D721Med (cell line): ENCODE measurements at regions not wholly inside any gene's neighbourhood (a gene's known extent, or its start where the extent isn't known, plus 50 kb on each side); places are given as distances from the start of the nearest gene placed in this dataset.

Experiments used
- DNase-seq: peaks from one replicate; pipeline ENCODE4 v3.0.0; 2011; ENCODE audit warnings: low spot score; ENCODE audit not compliant: insufficient read length
- FAIRE-seq: peaks from 2 replicates; lab custom pipeline; 2011; peaks lifted over from hg19 to GRCh38; lab: Jason Lieb, UNC
- TF ChIP-seq, protein P1 (sequence below): IDR thresholded peaks from 2 replicates; pipeline ENCODE4 v1.5.1; 2012; ENCODE audit warnings: mild to moderate bottlenecking, control low read depth; ENCODE audit not compliant: insufficient read depth; ENCODE audit errors: missing control alignments

- TF ChIP-seq, protein P1, sequence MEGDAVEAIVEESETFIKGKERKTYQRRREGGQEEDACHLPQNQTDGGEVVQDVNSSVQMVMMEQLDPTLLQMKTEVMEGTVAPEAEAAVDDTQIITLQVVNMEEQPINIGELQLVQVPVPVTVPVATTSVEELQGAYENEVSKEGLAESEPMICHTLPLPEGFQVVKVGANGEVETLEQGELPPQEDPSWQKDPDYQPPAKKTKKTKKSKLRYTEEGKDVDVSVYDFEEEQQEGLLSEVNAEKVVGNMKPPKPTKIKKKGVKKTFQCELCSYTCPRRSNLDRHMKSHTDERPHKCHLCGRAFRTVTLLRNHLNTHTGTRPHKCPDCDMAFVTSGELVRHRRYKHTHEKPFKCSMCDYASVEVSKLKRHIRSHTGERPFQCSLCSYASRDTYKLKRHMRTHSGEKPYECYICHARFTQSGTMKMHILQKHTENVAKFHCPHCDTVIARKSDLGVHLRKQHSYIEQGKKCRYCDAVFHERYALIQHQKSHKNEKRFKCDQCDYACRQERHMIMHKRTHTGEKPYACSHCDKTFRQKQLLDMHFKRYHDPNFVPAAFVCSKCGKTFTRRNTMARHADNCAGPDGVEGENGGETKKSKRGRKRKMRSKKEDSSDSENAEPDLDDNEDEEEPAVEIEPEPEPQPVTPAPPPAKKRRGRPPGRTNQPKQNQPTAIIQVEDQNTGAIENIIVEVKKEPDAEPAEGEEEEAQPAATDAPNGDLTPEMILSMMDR: no peak
- FAIRE-seq (no peak), DNase-seq (no peak)
Measured at GRCh38 chr2:172230332-172230888, 127.7 kb upstream of the DLX2 start.

GRCh38 chr2:172230889-172231401, 128.2 kb upstream of the DLX2 start:
- TF ChIP-seq, protein P1: no peak
- FAIRE-seq: no peak
- no peak for DNase-seq

GRCh38 chr2:172231508-172231907, 128.8 kb upstream of the DLX2 start:
- DNase-seq: no peak
- TF ChIP-seq, protein P1: no peak
- no peak for FAIRE-seq

- no peak for DNase-seq
- no peak for FAIRE-seq
- TF ChIP-seq, protein P1: no peak
Measured at GRCh38 chr2:172232708-172233396, 130.2 kb upstream of the DLX2 start.

DNA sequence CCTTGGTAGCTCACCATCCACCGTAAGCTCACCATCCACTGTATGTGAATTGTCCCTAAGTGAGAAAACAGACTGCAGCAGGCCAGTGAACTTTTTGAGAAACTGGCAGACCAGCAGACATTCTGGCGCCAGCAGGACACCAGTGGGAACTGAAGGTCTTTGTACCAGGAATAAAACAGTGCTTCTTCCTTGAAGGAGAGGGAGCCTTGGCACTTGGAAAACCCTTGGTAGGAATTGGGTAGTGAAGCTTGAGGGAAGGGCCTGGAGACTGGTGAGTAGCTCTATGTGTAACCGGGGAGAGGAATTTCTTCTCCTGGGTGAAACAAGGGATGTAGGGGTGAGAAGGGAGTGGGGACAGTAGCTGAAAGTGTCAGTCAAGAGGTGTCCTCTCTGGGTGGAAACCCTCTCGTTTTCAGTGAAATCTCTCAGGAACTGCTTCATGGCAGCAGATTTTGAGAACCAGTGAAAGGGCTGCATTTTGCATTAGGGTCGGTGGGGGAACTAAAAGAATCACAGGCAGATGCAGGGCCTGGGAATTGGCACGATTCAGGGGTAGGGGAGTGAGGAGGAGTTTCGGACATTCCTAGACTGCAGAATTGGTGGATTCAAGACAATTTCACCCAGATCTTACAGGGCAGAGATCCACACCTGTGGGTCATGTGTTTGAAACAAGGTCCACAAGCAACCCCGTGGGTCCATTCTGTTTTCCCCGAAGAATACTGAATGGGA, 131.5 kb upstream of the DLX2 start:
- TF ChIP-seq, protein P1: no peak
- no peak for DNase-seq
- no peak for FAIRE-seq

DNA sequence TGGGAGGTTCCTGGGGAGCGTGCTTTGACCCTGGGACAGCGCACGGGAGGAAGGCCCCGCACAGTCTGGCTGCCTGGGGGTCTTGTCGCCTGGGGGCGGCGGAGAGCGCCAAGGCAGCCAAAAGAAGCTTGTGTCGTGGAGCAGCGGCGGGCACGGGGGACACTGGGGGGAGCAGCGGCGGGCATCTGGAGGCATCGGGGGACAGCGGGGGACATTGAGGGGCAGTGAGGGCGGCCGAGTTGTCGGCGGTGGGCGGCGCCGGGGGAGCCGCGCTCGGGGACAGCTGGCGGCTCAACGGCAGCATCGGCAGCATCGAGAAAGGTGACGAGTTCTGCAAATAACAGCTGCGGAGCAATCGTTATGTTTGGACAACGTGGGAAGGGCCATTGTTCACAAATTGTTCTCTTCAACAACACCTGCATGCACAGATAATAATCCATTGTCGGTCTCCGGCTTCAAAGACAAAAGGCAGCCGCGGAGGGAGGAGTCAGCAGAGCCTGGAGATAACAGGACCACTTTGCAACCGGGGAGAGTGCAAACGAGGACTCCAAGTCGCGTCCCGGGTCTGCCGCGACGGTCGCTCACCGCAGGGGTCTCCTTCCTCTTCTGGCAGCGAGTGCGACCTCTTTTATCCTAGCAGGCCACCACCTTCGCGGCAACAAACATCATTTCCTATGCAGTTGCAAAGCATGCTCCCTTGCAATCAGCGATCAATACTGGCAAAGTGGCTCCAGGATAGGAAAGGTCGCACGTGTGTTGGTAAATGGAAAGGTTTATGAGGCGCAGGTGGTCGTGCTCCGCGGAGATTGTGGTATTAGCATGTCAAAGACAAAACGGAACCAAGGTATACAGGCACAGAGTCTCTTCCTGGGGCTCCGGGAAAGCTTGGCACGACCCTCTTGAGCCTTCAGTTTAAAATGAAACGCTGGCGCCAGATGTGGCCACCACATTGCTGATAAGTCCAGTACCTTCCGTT, 132.3 kb upstream of the DLX2 start:
- DNase-seq (peak; percentile 35), FAIRE-seq (no peak)
- TF ChIP-seq, protein P1: peak; percentile 12
